Stomach (tissue), 8 donors: ENCODE measurements at regions not wholly inside any gene's neighbourhood (a gene's known extent, or its start where the extent isn't known, plus 50 kb on each side); places are given as distances from the start of the nearest gene placed in this dataset.

Experiments
- DNase-seq, 2 donors: peaks; one replicate each; pipeline versions ENCODE4 v3.0.0 to v3.0.0-alpha.2; 2013 to 2019
- H3K27ac ChIP-seq, 5 donors: fragments of 200-600 bp in 4 of 5; sonication (generic) in 4 of 5; one replicate each; pipeline ENCODE4 v1.5.1; 2013 to 2019; ENCODE audit warnings: mild to moderate bottlenecking in 1 of 5, moderate library complexity in 1 of 5
- H3K27me3 ChIP-seq, 3 donors: fragments of 200-600 bp; sonication (generic); one replicate each; pipeline ENCODE4 v1.5.1; 2017 to 2019; ENCODE audit warnings: mixed run types in 1 of 3
- H3K36me3 ChIP-seq, 4 donors: fragments of 200-600 bp; sonication (generic); 1 replicate in 3 of 4; 2 replicates in 1 of 4; pipeline ENCODE4 v1.5.1; 2016 to 2019
- H3K4me1 ChIP-seq, 4 donors: fragments of 200-600 bp; sonication (generic); one replicate each; pipeline ENCODE4 v1.5.1; 2016 to 2019
- H3K4me3 ChIP-seq, 4 donors: fragments of 200-600 bp; sonication (generic) in 3 of 4; one replicate each; pipeline ENCODE4 v1.5.1; 2016 to 2019; ENCODE audit warnings: mild to moderate bottlenecking in 1 of 4
- H3K9me3 ChIP-seq, 4 donors: fragments of 200-600 bp; sonication (generic); one replicate each; pipeline ENCODE4 v1.5.1; 2016 to 2019
- CTCF ChIP-seq, 7 experiments: fragments of 450-650 bp in 4 of 7; fragments of 200-600 bp in 3 of 7; sonication (generic) in 3 of 7; IDR thresholded peaks; one replicate each; pipeline ENCODE4 v1.5.1; 2016 to 2019; ENCODE audit warnings: antibody characterized with exemption in 7 of 7, control low read depth in 2 of 7, mild to moderate bottlenecking in 1 of 7
- EP300 ChIP-seq: sonication (generic); formaldehyde crosslinking; IDR thresholded peaks from one replicate; pipeline ENCODE4 v1.6.1; 2017; ENCODE audit warnings: antibody characterized with exemption
- POLR2A ChIP-seq, 4 donors: fragments of 450-650 bp; IDR thresholded peaks; one replicate each; pipeline ENCODE4 v1.6.1; 2016; ENCODE audit warnings: antibody characterized with exemption in 4 of 4, control low read depth in 2 of 4, mild to moderate bottlenecking in 1 of 4, moderate library complexity in 1 of 4
- POLR2AphosphoS5 ChIP-seq, 3 donors: sonication (generic); formaldehyde crosslinking; IDR thresholded peaks; one replicate each; pipeline ENCODE4 v1.6.1; 2016; ENCODE audit warnings: antibody characterized with exemption in 3 of 3
- WGBS, 5 donors: extraction: QIAGEN DNeasy Blood & Tissue Kit in 3 of 5; methylation state at CpG; one replicate each; pipeline versions ENCODE4 v1.1.5 to v1.1.7; 2013 to 2018; 5-methylcytosine and 5-hydroxymethylcytosine counted together
- intact Hi-C: fragments of 100-400 bp; cut with DNase I; formaldehyde crosslinking; loops from one replicate; pipeline ENCODE4 v1.15.1; 2023; ENCODE audit warnings: low total_unique reads
- donor health status: healthy with polysubstance abuse.
- donor health status: Bipolar disorder and iron deficiency.
- donor health status: healthy.

- DNase-seq = peak in 1 of 2 donors; percentile 2
- Histone ChIP-seq H3K9me3 (no peaks in the 10 kb centered on the region), H3K4me3 (no peak overlapping the region), H3K27me3 (no peaks in the 10 kb centered on the region), H3K36me3 (no peaks in the 10 kb centered on the region), H3K27ac (no peak overlapping the region), H3K4me1 (peaks cover 0 to 7% (median 3%) of the 10 kb centered on the region in 4 donors)
- TF ChIP-seq POLR2A (IDR thresholded peaks at IDR 0.05) (no peak), EP300 (no peak), CTCF (IDR thresholded peaks at IDR 0.05) (no peak), POLR2AphosphoS5 (IDR thresholded peaks at IDR 0.05) (no peak)
- 89 to 98% (median 93%) methylated on average over 2 of the region's 2 CpGs for WGBS, 5 donors
- intact Hi-C loops = no loop called here
Observed at GRCh38 chr2:157058161-157058560, 199.3 kb upstream of the GALNT5 start.

GRCh38 chr2:157059036-157059435 is 198.5 kb upstream of the GALNT5 start:
- H3K4me3 ChIP-seq = no peak overlapping the region
- intact Hi-C loops = no loop called here
- H3K9me3 ChIP-seq = no peaks in the 10 kb centered on the region
- no peaks in the 10 kb centered on the region for H3K36me3 ChIP-seq
- DNase-seq = no peak
- no peak overlapping the region for H3K27ac ChIP-seq
- H3K4me1 ChIP-seq = peaks cover 0 to 7% (median 3%) of the 10 kb centered on the region in 4 donors
- no peaks in the 10 kb centered on the region for H3K27me3 ChIP-seq
- 80 to 91% (median 87%) methylated on average over 2 of the region's 2 CpGs for WGBS, 5 donors
- TF ChIP-seq POLR2A (IDR thresholded peaks at IDR 0.05) = no peak
- no peak for TF ChIP-seq CTCF (IDR thresholded peaks at IDR 0.05)

GRCh38 chr2:157061799-157062198 is 195.7 kb upstream of the GALNT5 start:
- Histone ChIP-seq H3K4me1 (no peaks in the 10 kb centered on the region), H3K36me3 (no peaks in the 10 kb centered on the region), H3K4me3 (no peak overlapping the region), H3K27ac (no peak overlapping the region), H3K9me3 (no peaks in the 10 kb centered on the region), H3K27me3 (no peaks in the 10 kb centered on the region)
- WGBS, 5 donors = 68 to 81% (median 72%) methylated on average over 2 of the region's 2 CpGs
- TF ChIP-seq CTCF (IDR thresholded peaks at IDR 0.05) (no peak), EP300 (no peak), POLR2AphosphoS5 (IDR thresholded peaks at IDR 0.05) (no peak), POLR2A (IDR thresholded peaks at IDR 0.05) (no peak)
- no peak for DNase-seq
- intact Hi-C loops = no loop called here

- intact Hi-C loops = no loop called here
- Histone ChIP-seq H3K36me3 (no peaks in the 10 kb centered on the region), H3K4me3 (no peak overlapping the region), H3K27ac (no peak overlapping the region), H3K9me3 (peaks cover 0 to 3% (median 0%) of the 10 kb centered on the region in 4 donors), H3K27me3 (no peaks in the 10 kb centered on the region), H3K4me1 (no peaks in the 10 kb centered on the region)
- TF ChIP-seq POLR2AphosphoS5 (IDR thresholded peaks at IDR 0.05) = no peak
- no peak for TF ChIP-seq CTCF (IDR thresholded peaks at IDR 0.05)
- no peak for TF ChIP-seq POLR2A (IDR thresholded peaks at IDR 0.05)
- no peak for TF ChIP-seq EP300
- no peak for DNase-seq
- WGBS, 5 donors = 44 to 65% (median 58%) methylated on average over 2 of the region's 2 CpGs
Observed at GRCh38 chr2:157067562-157067961, 189.9 kb upstream of the GALNT5 start.
